Cardiac fibroblast (primary cell): ENCODE measurements at regions not wholly inside any gene's neighbourhood (a gene's known extent, or its start where the extent isn't known, plus 50 kb on each side); places are given as distances from the start of the nearest gene placed in this dataset.

Source experiments
- DNase-seq, 2 donors: peaks; one replicate each; pipeline versions ENCODE4 v3.0.0 to v3.0.0-alpha.2; 2010; ENCODE audit warnings: low read depth in 2 of 2
- H3K4me3 ChIP-seq, 2 donors: replicated peaks in 1 of 2; 1 replicate in 1 of 2; 2 replicates in 1 of 2; pipeline ENCODE4 v1.5.1; 2011; ENCODE audit warnings: low read depth in 2 of 2, low read length in 2 of 2, mild to moderate bottlenecking in 2 of 2, moderate library complexity in 1 of 2
- TF ChIP-seq, protein P1 (sequence below): IDR thresholded peaks from one replicate; pipeline ENCODE4 v1.5.1; 2011; ENCODE audit warnings: low read depth, mild to moderate bottlenecking, low read length, inconsistent platforms

DNA sequence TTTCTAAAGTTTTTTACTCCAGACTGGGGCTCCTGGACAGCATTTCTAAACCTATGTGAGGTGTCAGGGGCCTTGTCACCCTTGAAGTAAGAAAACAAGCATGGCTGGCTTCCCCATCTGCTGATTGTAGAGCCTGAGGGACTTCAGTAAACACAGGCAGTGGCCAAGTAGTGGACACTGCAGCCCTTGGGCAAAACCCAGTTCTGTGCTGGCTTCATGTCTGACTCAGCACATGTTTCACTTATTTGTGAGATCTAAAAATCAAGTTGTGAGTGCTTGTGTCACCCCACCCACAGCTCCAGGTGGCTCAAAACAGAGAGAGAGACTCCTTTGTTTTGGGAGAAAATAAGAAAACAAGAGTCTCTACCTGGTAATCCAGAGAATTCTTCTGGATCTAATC lies 660.3 kb upstream of the VRK2 start:
- no peak for DNase-seq
- TF ChIP-seq, protein P1, sequence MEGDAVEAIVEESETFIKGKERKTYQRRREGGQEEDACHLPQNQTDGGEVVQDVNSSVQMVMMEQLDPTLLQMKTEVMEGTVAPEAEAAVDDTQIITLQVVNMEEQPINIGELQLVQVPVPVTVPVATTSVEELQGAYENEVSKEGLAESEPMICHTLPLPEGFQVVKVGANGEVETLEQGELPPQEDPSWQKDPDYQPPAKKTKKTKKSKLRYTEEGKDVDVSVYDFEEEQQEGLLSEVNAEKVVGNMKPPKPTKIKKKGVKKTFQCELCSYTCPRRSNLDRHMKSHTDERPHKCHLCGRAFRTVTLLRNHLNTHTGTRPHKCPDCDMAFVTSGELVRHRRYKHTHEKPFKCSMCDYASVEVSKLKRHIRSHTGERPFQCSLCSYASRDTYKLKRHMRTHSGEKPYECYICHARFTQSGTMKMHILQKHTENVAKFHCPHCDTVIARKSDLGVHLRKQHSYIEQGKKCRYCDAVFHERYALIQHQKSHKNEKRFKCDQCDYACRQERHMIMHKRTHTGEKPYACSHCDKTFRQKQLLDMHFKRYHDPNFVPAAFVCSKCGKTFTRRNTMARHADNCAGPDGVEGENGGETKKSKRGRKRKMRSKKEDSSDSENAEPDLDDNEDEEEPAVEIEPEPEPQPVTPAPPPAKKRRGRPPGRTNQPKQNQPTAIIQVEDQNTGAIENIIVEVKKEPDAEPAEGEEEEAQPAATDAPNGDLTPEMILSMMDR = no peak
- H3K4me3 ChIP-seq = no peak overlapping the region

DNA sequence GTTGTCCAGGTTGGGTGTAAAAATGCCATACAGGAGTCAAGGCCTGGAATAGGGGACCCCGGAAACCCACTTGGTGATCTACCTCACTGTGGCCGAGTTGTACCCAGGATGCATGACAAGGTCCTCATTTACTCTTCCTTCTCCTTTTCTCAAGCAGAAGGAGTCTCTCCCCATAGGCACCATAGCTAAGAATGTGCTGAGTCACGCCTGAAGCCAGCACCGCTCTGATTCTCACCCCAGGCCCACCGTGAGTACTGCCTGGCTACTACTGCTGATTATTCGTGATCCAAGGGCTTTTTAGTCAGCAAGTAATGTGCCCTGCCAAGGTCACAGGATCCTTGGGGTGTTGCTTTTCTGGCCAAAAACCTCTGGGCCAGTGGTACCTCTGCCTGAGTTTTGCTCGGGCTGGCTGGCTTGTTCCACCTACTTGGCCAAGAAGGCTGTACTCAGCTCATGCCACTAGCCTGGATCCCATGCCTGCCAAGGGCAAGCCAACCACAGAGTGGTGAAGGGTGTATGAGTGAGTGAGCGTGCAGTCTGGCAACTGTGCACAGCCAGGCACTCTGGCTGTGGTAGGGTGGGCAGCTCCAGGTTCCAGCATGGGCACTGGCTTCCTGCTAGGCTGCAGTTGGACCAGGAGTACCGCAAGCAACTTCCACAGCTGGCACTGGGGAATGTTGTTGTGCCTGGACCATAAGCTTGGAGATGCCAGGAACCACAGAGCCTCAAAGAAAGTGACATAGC lies 650.1 kb upstream of the VRK2 start:
- H3K4me3 ChIP-seq = no peak overlapping the region
- no peak for DNase-seq
- TF ChIP-seq, protein P1 = no peak

DNA sequence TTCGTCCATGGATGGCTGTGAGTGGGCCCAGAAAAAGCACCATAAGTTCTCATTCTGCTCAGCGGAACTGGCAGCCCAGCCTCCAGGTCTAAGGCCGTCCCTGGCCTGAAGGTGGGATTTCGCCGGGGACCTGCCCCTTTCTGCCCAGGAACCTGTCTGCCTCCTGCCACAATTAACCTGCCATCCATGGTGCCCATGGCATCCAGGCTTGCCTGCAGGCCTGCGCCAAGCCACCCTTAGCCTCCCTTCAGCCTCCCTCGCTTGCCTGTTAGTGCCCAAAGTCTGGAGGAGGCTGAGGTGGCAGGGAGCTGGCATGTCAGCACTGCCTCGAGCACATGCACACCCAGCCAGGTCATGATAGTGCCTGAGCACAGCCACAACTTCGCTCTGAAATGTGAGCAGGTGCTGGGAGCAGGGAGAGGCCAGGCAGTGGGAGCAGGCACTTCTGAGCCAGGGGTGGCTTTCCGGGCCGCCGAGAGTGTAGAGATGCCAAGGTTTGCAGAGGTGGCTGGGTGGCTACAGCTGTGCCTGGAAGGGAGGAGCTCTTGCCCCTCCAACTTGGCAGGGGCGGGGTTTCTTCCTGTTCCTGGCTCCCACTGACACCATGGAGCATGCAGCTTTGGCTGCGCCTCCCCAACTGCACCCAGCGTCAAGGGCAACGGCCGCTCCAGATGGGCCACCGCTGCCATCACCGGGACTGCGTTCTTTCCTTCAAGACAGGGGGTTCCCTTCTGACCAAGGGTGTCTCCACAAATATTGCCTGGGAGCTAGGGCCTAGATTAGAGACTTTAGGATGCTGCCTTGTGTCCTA lies 648.9 kb upstream of the VRK2 start:
- H3K4me3 ChIP-seq = no peak overlapping the region
- TF ChIP-seq, protein P1 = no peak
- DNase-seq = no peak

DNA sequence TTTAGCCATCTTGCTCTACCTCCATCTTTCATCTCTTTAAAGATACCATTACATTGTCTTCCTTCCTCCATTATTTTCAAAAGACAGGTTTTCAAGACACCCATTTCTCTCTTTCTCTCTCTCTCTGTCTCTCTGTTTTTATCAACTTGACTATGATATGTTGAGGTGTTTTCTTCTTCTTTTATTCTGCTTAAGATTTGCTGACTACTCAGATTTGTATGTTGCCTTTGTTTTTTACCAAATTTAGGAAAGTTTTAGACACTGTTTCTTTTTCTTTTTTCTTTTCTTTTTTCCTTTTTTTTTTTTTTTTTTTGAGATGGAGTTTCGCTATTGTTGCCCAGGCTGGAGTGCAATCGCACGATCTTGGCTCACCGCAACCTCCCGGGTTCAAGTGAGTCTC lies 647.5 kb upstream of the VRK2 start:
- TF ChIP-seq, protein P1 = no peak
- H3K4me3 ChIP-seq = no peak overlapping the region
- no peak for DNase-seq

DNA sequence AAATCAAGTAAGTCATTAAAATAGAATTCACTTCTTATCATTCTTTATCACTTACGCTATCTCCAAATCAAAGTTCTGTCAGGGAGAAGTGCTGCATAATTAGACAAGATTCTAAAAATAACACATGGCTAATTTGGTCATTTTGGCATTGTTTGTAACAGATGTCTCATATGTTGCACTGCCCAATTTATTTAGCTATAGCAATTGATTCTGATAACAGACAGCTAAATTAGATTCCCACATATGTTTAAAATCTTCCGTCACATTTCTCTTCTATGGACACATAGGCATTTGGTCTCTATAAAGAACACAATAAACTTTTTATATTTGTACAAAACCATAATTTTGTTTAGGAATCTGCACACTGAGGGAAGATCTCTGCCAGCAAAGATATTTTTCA lies 644.5 kb upstream of the VRK2 start:
- no peak for DNase-seq
- no peak overlapping the region for H3K4me3 ChIP-seq
- TF ChIP-seq, protein P1 = no peak

DNA sequence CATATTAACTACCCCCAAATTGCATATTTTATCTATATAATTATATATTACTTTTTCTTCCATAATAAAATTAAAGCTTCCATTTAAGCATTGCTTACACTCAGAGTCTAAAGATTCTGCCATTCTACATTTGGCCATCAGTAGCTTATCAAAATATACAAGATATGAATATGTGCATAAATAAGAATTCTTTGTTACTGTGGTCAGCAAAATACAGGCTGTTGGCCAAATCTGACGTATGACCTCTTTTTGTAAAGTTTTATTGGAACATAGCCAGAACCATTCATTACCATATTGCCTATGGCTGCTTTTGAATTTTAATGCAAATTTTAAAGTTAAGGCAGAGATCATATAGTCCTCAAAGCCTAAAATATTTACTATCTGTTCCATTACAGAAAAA lies 643.9 kb upstream of the VRK2 start:
- TF ChIP-seq, protein P1 = no peak
- peak in 1 of 2 donors; percentile 13 for DNase-seq

More for the DNA sequence above, 643.9 kb upstream of the VRK2 start:
- no peak overlapping the region for H3K4me3 ChIP-seq
